ENCODE measurements at regions not wholly inside any gene's neighbourhood (a gene's known extent, or its start where the extent isn't known, plus 50 kb on each side); places are given as distances from the start of the nearest gene placed in this dataset.
"Not testable (repeated sequence)": the region's sequence is repeated elsewhere in the genome, so short reads cannot be mapped to it uniquely, and the experiment has no call there.

- H3K27ac ChIP-seq = no peak overlapping the region
- no peaks in the 10 kb centered on the region for H3K9me3 ChIP-seq
- no peaks in the 10 kb centered on the region for H3K27me3 ChIP-seq (replicated peaks in 1 of 7)
- no peaks in the 10 kb centered on the region for H3K4me1 ChIP-seq
- no peak for DNase-seq
- H3K36me3 ChIP-seq = no peaks in the 10 kb centered on the region
- TF ChIP-seq POLR2AphosphoS5 (IDR thresholded peaks at IDR 0.05) (no peak), POLR2A (IDR thresholded peaks at IDR 0.05) (no peak)
- TF ChIP-seq, protein P1, sequence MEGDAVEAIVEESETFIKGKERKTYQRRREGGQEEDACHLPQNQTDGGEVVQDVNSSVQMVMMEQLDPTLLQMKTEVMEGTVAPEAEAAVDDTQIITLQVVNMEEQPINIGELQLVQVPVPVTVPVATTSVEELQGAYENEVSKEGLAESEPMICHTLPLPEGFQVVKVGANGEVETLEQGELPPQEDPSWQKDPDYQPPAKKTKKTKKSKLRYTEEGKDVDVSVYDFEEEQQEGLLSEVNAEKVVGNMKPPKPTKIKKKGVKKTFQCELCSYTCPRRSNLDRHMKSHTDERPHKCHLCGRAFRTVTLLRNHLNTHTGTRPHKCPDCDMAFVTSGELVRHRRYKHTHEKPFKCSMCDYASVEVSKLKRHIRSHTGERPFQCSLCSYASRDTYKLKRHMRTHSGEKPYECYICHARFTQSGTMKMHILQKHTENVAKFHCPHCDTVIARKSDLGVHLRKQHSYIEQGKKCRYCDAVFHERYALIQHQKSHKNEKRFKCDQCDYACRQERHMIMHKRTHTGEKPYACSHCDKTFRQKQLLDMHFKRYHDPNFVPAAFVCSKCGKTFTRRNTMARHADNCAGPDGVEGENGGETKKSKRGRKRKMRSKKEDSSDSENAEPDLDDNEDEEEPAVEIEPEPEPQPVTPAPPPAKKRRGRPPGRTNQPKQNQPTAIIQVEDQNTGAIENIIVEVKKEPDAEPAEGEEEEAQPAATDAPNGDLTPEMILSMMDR (IDR thresholded peaks at IDR 0.05 in 8 of 11, conservative IDR thresholded peaks at IDR 0.05 in 3 of 11) = no peak
- intact Hi-C loops (cut with DNase I; ENCODE audit: low total_unique reads) = no loop called here
- H3K4me3 ChIP-seq = no peak overlapping the region
These were observed 234.6 kb downstream of the ZNF608 start for GRCh38 chr5:124511791-124512190.

DNA sequence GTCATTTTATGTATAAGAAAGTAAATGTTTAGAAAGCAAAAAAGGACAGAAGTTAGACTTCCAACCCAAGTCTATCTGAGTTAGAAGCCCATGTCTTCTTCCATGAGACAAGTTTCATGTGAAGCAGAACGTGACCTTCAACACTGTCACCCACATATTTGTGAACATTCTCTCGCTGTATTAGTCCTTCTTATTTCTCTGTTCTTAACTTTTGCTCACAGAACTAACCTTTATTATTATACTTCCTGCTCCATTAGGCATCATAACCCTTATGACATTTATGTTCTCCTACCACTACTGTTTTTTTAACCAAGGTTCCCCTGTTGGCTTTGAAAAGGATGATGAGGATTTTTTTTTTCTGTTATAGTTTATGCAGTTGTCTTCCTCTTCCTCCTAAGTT is 238.8 kb downstream of the ZNF608 start:
- intact Hi-C loops (cut with DNase I; ENCODE audit: low total_unique reads) = no loop called here
- no peak for TF ChIP-seq POLR2AphosphoS5 (IDR thresholded peaks at IDR 0.05)
- TF ChIP-seq, protein P1 (IDR thresholded peaks at IDR 0.05 in 8 of 11, conservative IDR thresholded peaks at IDR 0.05 in 3 of 11) = no peak
- no peak for TF ChIP-seq POLR2A (IDR thresholded peaks at IDR 0.05)
- WGBS, 5 donors = 86 to 97% (median 90%) methylated on average over 2 of the region's 2 CpGs
- H3K27ac ChIP-seq = no peak overlapping the region
- no peaks in the 10 kb centered on the region for H3K27me3 ChIP-seq (replicated peaks in 1 of 7)
- H3K4me3 ChIP-seq = no peak overlapping the region
- no peaks in the 10 kb centered on the region for H3K36me3 ChIP-seq
- no peaks in the 10 kb centered on the region for H3K9me3 ChIP-seq
- no peak for DNase-seq
- H3K4me1 ChIP-seq = no peaks in the 10 kb centered on the region

DNA sequence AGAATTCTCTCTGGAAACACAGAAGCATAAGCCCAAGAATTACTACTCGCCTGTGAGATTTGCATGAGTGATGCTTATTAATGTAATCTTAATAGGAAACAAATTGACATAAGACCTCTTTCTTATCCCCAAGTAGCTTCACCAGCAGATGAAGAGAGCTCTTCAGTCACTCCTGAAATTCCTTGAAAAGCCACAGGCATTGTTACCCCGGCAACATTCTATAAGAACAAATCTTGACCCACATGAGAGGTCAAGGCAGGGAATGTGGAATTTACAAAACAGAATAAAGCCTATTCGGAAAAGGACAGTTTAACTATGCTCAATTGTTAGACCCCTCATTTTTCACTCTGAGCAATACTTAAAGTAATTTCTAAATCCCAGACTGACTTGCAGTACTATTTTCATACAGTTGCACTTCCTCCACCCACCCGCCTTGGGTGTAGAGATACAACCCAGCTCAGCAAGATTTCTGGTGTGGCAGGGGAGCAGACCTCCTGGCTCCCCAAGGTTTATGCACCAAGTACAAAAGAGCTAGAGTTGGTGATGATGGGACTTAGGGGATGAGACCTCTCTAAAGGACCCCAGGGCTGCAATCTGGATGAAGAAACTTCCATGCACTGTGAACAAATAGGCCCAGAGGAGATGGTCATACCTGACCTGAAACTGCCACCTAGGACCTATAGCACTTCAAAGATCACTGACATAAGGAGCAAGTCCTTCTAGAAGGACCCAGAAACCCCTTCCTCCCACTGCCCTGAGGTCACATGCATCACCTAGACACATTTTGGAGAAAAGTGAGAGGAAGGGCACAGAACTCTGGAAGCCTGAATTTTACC is 242.1 kb downstream of the ZNF608 start:
- Histone ChIP-seq H3K4me1 (no peaks in the 10 kb centered on the region), H3K4me3 (no peak overlapping the region), H3K36me3 (no peaks in the 10 kb centered on the region), H3K27ac (no peak overlapping the region), H3K9me3 (no peaks in the 10 kb centered on the region), H3K27me3 (replicated peaks in 1 of 7) (no peaks in the 10 kb centered on the region)
- 60 to 71% (median 66%) methylated on average over 4 of the region's 4 CpGs for WGBS, 5 donors
- no peak for DNase-seq
- intact Hi-C loops (cut with DNase I; ENCODE audit: low total_unique reads) = no loop called here
- TF ChIP-seq POLR2AphosphoS5 (IDR thresholded peaks at IDR 0.05) (no peak), POLR2A (IDR thresholded peaks at IDR 0.05) (no peak)
- TF ChIP-seq, protein P1 (IDR thresholded peaks at IDR 0.05 in 8 of 11, conservative IDR thresholded peaks at IDR 0.05 in 3 of 11) = no peak

GRCh38 chr5:124502551-124502950 is 243.9 kb downstream of the ZNF608 start:
- Histone ChIP-seq H3K27me3 (replicated peaks in 1 of 7) (no peaks in the 10 kb centered on the region), H3K36me3 (no peaks in the 10 kb centered on the region), H3K27ac (no peak overlapping the region), H3K4me1 (no peaks in the 10 kb centered on the region), H3K4me3 (no peak overlapping the region), H3K9me3 (no peaks in the 10 kb centered on the region)
- TF ChIP-seq POLR2AphosphoS5 (IDR thresholded peaks at IDR 0.05) = no peak
- DNase-seq = no peak
- intact Hi-C loops (cut with DNase I; ENCODE audit: low total_unique reads) = no loop called here
- 88 to 97% (median 93%) methylated on average over 5 of the region's 5 CpGs for WGBS, 5 donors

DNA sequence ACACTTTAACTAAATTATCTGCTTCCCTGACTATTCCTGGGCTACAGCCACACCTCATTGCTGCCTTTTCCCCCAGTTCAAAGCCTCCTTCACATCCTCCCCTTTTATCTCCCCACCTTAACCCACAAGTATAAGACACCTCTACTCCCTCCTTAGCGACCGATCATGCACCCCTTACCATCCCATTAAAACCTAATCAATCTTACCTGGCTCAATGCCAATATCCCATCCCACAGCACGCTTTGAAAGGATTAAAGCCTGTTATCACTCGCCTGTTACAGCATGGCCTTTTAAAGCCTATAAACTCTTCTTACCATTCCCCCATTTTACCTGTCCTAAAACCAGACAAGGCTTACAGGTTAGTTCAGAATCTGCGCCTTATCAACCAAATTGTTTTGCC is 246.6 kb downstream of the ZNF608 start:
- intact Hi-C loops (cut with DNase I; ENCODE audit: low total_unique reads); H3K4me3 ChIP-seq; H3K9me3 ChIP-seq; H3K27me3 ChIP-seq (replicated peaks in 1 of 7); H3K36me3 ChIP-seq; DNase-seq; H3K27ac ChIP-seq; H3K4me1 ChIP-seq: not testable (repeated sequence)
- WGBS, 5 donors = 72 to 97% (median 93%) methylated on average over 4 to 5 of the region's 5 CpGs

- WGBS, 5 donors = 85 to 94% (median 88%) methylated on average over 4 of the region's 4 CpGs
- DNase-seq; H3K9me3 ChIP-seq; H3K36me3 ChIP-seq; intact Hi-C loops (cut with DNase I; ENCODE audit: low total_unique reads); H3K4me1 ChIP-seq; H3K27ac ChIP-seq; H3K4me3 ChIP-seq; H3K27me3 ChIP-seq (replicated peaks in 1 of 7): not testable (repeated sequence)
These were observed 249.5 kb downstream of the ZNF608 start for GRCh38 chr5:124496968-124497367.

Data from spleen (tissue), 11 donors.